GM06990 (cell line): ENCODE measurements at regions not wholly inside any gene's neighbourhood (a gene's known extent, or its start where the extent isn't known, plus 50 kb on each side); places are given as distances from the start of the nearest gene placed in this dataset.

Experiments used
- DNase-seq: peaks from one replicate; pipeline ENCODE4 v3.0.0-alpha.2; 2011; ENCODE audit not compliant: insufficient read length; ENCODE audit errors: extremely low read depth
- H3K27me3 ChIP-seq: replicated peaks from 2 replicates; pipeline ENCODE4 v1.6.0; 2011; ENCODE audit warnings: low read length; ENCODE audit not compliant: control insufficient read depth, insufficient read depth
- H3K36me3 ChIP-seq: 2 replicates; pipeline ENCODE4 v1.5.1; 2011; ENCODE audit warnings: low read length; ENCODE audit not compliant: control insufficient read depth, insufficient read depth
- H3K4me3 ChIP-seq: replicated peaks from 2 replicates; pipeline ENCODE4 v1.5.1; 2011; ENCODE audit warnings: low read depth, mild to moderate bottlenecking, control low read depth, low read length
- CTCF ChIP-seq: IDR thresholded peaks from 2 replicates; pipeline ENCODE4 v1.5.1; 2011; ENCODE audit warnings: low read length, control low read depth, mild to moderate bottlenecking, inconsistent platforms; ENCODE audit not compliant: insufficient read depth, poor library complexity, severe bottlenecking

- no peak overlapping the region for H3K4me3 ChIP-seq
- no peaks in the 10 kb centered on the region; the same call in none of the 2 replicates for H3K27me3 ChIP-seq
- H3K36me3 ChIP-seq, result no peaks in the 10 kb centered on the region
- no peak for DNase-seq
- no peak for TF ChIP-seq CTCF
Observed at GRCh38 chr14:104345621-104346462, 207.5 kb downstream of the KIF26A start.

DNA sequence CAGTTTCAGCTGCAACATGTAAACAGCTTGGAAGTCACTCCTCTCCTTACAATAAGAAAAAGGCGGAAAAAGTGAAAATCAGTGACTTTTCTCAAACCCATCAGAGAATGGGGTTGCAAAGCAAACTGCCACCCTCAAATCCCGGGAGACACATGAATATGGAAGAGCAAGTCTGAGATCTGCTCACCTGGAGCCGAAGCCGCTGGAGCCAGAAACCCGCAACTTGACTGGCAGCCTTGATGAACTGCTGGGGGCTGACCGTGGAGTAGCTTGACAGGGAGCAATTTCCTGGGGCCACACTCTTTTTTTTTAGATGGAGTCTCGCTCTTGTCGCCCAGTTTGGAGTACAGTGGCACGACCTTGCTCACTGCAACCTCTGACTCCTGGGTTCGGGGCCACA is 208.2 kb downstream of the KIF26A start:
- Histone ChIP-seq H3K27me3 (no peaks in the 10 kb centered on the region; the same call in none of the 2 replicates), H3K4me3 (no peak overlapping the region), H3K36me3 (no peaks in the 10 kb centered on the region)
- no peak for TF ChIP-seq CTCF
- no peak for DNase-seq

DNA sequence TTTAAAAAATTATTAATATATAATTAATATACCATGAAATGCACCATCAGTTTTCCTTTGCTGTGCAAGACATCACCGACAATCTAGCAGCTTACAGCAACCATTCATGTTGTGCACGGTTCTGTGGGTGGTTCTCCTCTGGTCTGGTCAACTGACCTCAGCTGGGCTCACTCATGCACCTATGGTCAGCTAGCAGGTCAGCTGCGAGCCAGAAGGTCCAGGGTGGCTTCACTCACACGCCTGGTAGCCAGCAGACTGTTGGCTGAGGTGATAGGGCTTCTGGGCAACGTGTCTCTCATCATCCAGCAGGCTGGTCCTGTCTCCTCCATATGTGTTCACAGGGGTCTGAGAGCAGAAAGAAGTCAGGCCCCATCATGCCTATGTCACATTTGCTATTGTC is 210.4 kb downstream of the KIF26A start:
- H3K27me3 ChIP-seq, result no peaks in the 10 kb centered on the region; the same call in none of the 2 replicates
- TF ChIP-seq CTCF, result no peak
- no peaks in the 10 kb centered on the region for H3K36me3 ChIP-seq
- DNase-seq, result no peak
- no peak overlapping the region for H3K4me3 ChIP-seq

GRCh38 chr14:104349950-104350349 is 211.6 kb downstream of the KIF26A start:
- Histone ChIP-seq H3K36me3 (no peaks in the 10 kb centered on the region), H3K4me3 (no peak overlapping the region), H3K27me3 (no peaks in the 10 kb centered on the region; the same call in none of the 2 replicates)
- DNase-seq, result no peak
- no peak for TF ChIP-seq CTCF

- Histone ChIP-seq H3K36me3 (no peaks in the 10 kb centered on the region), H3K27me3 (no peaks in the 10 kb centered on the region; the same call in none of the 2 replicates), H3K4me3 (no peak overlapping the region)
- TF ChIP-seq CTCF, result no peak
- no peak for DNase-seq
Observed at GRCh38 chr14:104350463-104351185, 212.2 kb downstream of the KIF26A start.
